SK-N-SH (cell line): ENCODE measurements at regions not wholly inside any gene's neighbourhood (a gene's known extent, or its start where the extent isn't known, plus 50 kb on each side); places are given as distances from the start of the nearest gene placed in this dataset.

Source experiments
- CTCF ChIA-PET: fragments of 300-600, 350-600 bp; formaldehyde crosslinking; extraction: SDS; loops from one replicate; lab custom pipeline; 2021; lab: Yijun Ruan, JAX
- POLR2A ChIA-PET: fragments of 350-600 bp; sonication (Branson Sonifier 250); formaldehyde crosslinking; extraction: SDS; loops from one replicate; lab custom pipeline; 2020; ENCODE audit warnings: antibody characterized with exemption, inconsistent platforms; lab: Yijun Ruan, JAX
- DNase-seq: peaks from one replicate; pipeline ENCODE4 v3.0.0; 2012
- H2AFZ ChIP-seq: fragments of 200-600 bp; sonication (generic); 2 replicates; pipeline ENCODE4 v1.8.1; 2016; ENCODE audit warnings: antibody characterized with exemption, mild to moderate bottlenecking, low read depth
- H3F3A ChIP-seq: fragments of 200-600 bp; sonication (generic); replicated peaks from 2 replicates; pipeline ENCODE3; 2016; ENCODE audit warnings: antibody characterized with exemption, mild to moderate bottlenecking; ENCODE audit not compliant: insufficient read depth
- H3K27ac ChIP-seq, 2 experiments: fragments of 200-500 bp in 1 of 2; fragments of 200-600 bp in 1 of 2; sonication (Bioruptor generic) in 1 of 2; sonication (generic), shearing (Covaris generic) in 1 of 2; 2 replicates each; pipeline versions ENCODE4 v1.5.1 to v1.6.1; 2014 to 2016; ENCODE audit warnings: low read depth in 2 of 2, inconsistent platforms in 1 of 2, low read length in 1 of 2, mild to moderate bottlenecking in 1 of 2, mixed read lengths in 1 of 2
- H3K27me3 ChIP-seq: fragments of 200-600 bp; sonication (generic), shearing (Covaris generic); 2 replicates; pipeline ENCODE4 v1.6.1; 2016; ENCODE audit warnings: mixed run types; ENCODE audit not compliant: insufficient read depth
- H3K36me3 ChIP-seq, 2 experiments: fragments of 200-500 bp in 1 of 2; fragments of 200-600 bp in 1 of 2; sonication (Bioruptor generic) in 1 of 2; sonication (generic) in 1 of 2; replicated peaks in 1 of 2; 2 replicates each; pipeline versions ENCODE3 to v1.5.1; 2014 to 2016; ENCODE audit warnings: low read length in 1 of 2, mild to moderate bottlenecking in 1 of 2; ENCODE audit not compliant: insufficient read depth in 2 of 2, control insufficient read depth in 1 of 2
- H3K4me1 ChIP-seq, 2 experiments: fragments of 200-500 bp in 1 of 2; fragments of 200-600 bp in 1 of 2; sonication (Bioruptor generic) in 1 of 2; sonication (generic), shearing (Covaris generic) in 1 of 2; 2 replicates each; pipeline versions ENCODE4 v1.5.1 to v1.6.1; 2014 to 2016; ENCODE audit warnings: low read depth in 1 of 2, low read length in 1 of 2, mixed run types in 1 of 2; ENCODE audit not compliant: insufficient read depth in 2 of 2, control insufficient read depth in 1 of 2
- H3K4me2 ChIP-seq: fragments of 200-600 bp; sonication (generic), shearing (Covaris generic); 2 replicates; pipeline ENCODE4 v1.6.1; 2017; ENCODE audit warnings: mixed run types
- H3K4me3 ChIP-seq, 2 experiments: fragments of 200-500 bp in 1 of 2; fragments of 200-600 bp in 1 of 2; sonication (Bioruptor generic) in 1 of 2; sonication (generic), shearing (Covaris generic) in 1 of 2; 2 replicates each; pipeline versions ENCODE4 v1.5.1 to v1.8.1; 2014 to 2016; ENCODE audit warnings: low read depth in 2 of 2, inconsistent platforms in 1 of 2, low read length in 1 of 2, mild to moderate bottlenecking in 1 of 2, mixed read lengths in 1 of 2, moderate library complexity in 1 of 2
- H3K79me2 ChIP-seq: fragments of 200-600 bp; sonication (generic); 2 replicates; pipeline ENCODE4 v1.8.1; 2017; ENCODE audit warnings: mild to moderate bottlenecking; ENCODE audit not compliant: insufficient read depth
- H3K9ac ChIP-seq: fragments of 200-600 bp; sonication (generic); 2 replicates; pipeline ENCODE4 v1.6.1; 2017; ENCODE audit warnings: mixed run types
- H3K9me2 ChIP-seq: fragments of 200-600 bp; sonication (generic); 2 replicates; pipeline ENCODE4 v1.6.1; 2017; ENCODE audit warnings: mixed run types
- H3K9me3 ChIP-seq: fragments of 200-600 bp; sonication (generic); 2 replicates; pipeline ENCODE4 v1.6.1; 2017; ENCODE audit warnings: mixed run types, mild to moderate bottlenecking, moderate library complexity
- H4K20me1 ChIP-seq: fragments of 200-600 bp; sonication (generic); 2 replicates; pipeline ENCODE4 v1.6.1; 2017; ENCODE audit warnings: mild to moderate bottlenecking, mixed run types; ENCODE audit not compliant: insufficient read depth
- CHD2 ChIP-seq: fragments of 150-350 bp; IDR thresholded peaks from 2 replicates; pipeline ENCODE4 v1.6.1; 2018; ENCODE audit warnings: low read length; ENCODE audit not compliant: partially characterized antibody
- EP300 ChIP-seq, 2 experiments: IDR thresholded peaks; 2 replicates each; pipeline versions ENCODE4 v1.4.0 to v1.6.1; 2012; ENCODE audit warnings: borderline replicate concordance in 1 of 2, low read depth in 1 of 2, low read length in 1 of 2
- GATA2 ChIP-seq: sonication (generic); formaldehyde crosslinking; IDR thresholded peaks from 2 replicates; pipeline ENCODE4 v1.5.0; 2020; ENCODE audit warnings: mild to moderate bottlenecking, missing genetic modification reagents
- MXI1 ChIP-seq: IDR thresholded peaks from 2 replicates; pipeline ENCODE4 v1.6.1; 2012; ENCODE audit warnings: mild to moderate bottlenecking, low read depth, low read length, improper control_type of control experiment
- TCF12 ChIP-seq: IDR thresholded peaks from 2 replicates; pipeline ENCODE4 v1.4.0; 2012
- USF2 ChIP-seq: fragments of 150-350 bp; IDR thresholded peaks from 2 replicates; pipeline ENCODE4 v1.6.1; 2017; ENCODE audit warnings: antibody characterized with exemption, low read length, low read depth, borderline replicate concordance
- WGBS: methylation state at CpG from one replicate; pipeline ENCODE4 v1.1.6; 2017; ENCODE audit warnings: low lambda C conversion rate; 5-methylcytosine and 5-hydroxymethylcytosine counted together

GRCh38 chr2:30356071-30356470, 91.0 kb upstream of the LCLAT1 start:
- Histone ChIP-seq H3K36me3 (no peaks in the 10 kb centered on the region), H3K27me3 (no peaks in the 10 kb centered on the region), H3K79me2 (no peaks in the 10 kb centered on the region), H3K4me3 (no peak overlapping the region), H3K9me3 (no peaks in the 10 kb centered on the region), H3K4me1 (peaks cover 8 to 10% of the 10 kb centered on the region in 2 experiments; a peak in 2 of 4 replicates), H3F3A (no peaks in the 10 kb centered on the region), H2AFZ (no peak overlapping the region), H3K27ac (no peak overlapping the region), H3K4me2 (no peak overlapping the region), H3K9me2 (no peaks in the 10 kb centered on the region), H3K9ac (no peak overlapping the region), H4K20me1 (no peaks in the 10 kb centered on the region)
- no peak for TF ChIP-seq TCF12
- DNase-seq, result no peak
- WGBS, result 71% methylated on average over 6 of the region's 6 CpGs
- ChIA-PET CTCF (interaction anchor here (1.0 to 1.1 kb wide), 2 partner anchors 30 to 117 kb away, joined by 3 read pairs; no protein-coding TSS in a partner anchor), POLR2A (no interaction called here)

- Histone ChIP-seq H3K9me2 (no peaks in the 10 kb centered on the region), H2AFZ (no peak overlapping the region), H4K20me1 (no peaks in the 10 kb centered on the region), H3F3A (peaks cover 2% of the 10 kb centered on the region), H3K4me1 (peaks cover 10 to 16% of the 10 kb centered on the region in 2 experiments; a peak in 2 of 4 replicates), H3K27ac (no peak overlapping the region), H3K9me3 (no peaks in the 10 kb centered on the region), H3K4me3 (no peak overlapping the region), H3K36me3 (no peaks in the 10 kb centered on the region), H3K4me2 (no peak overlapping the region), H3K9ac (no peak overlapping the region), H3K79me2 (no peaks in the 10 kb centered on the region), H3K27me3 (no peaks in the 10 kb centered on the region)
- CTCF ChIA-PET, result interaction anchor here (1.1 kb wide), 1 partner anchor 29 kb away, joined by 3 read pairs; no protein-coding TSS in a partner anchor
- 36% methylated on average over 6 of the region's 6 CpGs for WGBS
- POLR2A ChIA-PET, result no interaction called here
- no peak for DNase-seq
- no peak for TF ChIP-seq USF2
- no peak for TF ChIP-seq MXI1
- no peak for TF ChIP-seq EP300 (IDR thresholded peaks at IDR 0.05; ENCODE audit: borderline replicate concordance in 1 of 2, low read depth in 1 of 2, low read length in 1 of 2)
- TF ChIP-seq GATA2 (CRISPR knock-in tag), result no peak
Measured at GRCh38 chr2:30356776-30357175, 90.3 kb upstream of the LCLAT1 start.

GRCh38 chr2:30358351-30358750, 88.7 kb upstream of the LCLAT1 start:
- H2AFZ ChIP-seq, result no peak overlapping the region
- H3K27me3 ChIP-seq, result no peaks in the 10 kb centered on the region
- no peaks in the 10 kb centered on the region for H3K9me3 ChIP-seq
- no peak for DNase-seq
- H3K79me2 ChIP-seq, result no peaks in the 10 kb centered on the region
- no peak overlapping the region for H3K4me2 ChIP-seq
- WGBS, result 48% methylated on average over 5 of the region's 5 CpGs
- CTCF ChIA-PET, result interaction anchor here (1.5 kb wide), 1 partner anchor 353 kb away, joined by 3 read pairs; no protein-coding TSS in a partner anchor
- no peaks in the 10 kb centered on the region for H3K36me3 ChIP-seq
- no peak overlapping the region for H3K27ac ChIP-seq
- H4K20me1 ChIP-seq, result no peaks in the 10 kb centered on the region
- no peak overlapping the region for H3K9ac ChIP-seq
- no peak for TF ChIP-seq EP300 (IDR thresholded peaks at IDR 0.05; ENCODE audit: borderline replicate concordance in 1 of 2, low read depth in 1 of 2, low read length in 1 of 2)
- TF ChIP-seq CHD2, result no peak
- POLR2A ChIA-PET, result no interaction called here
- no peaks in the 10 kb centered on the region for H3K9me2 ChIP-seq
- peaks cover 16% of the 10 kb centered on the region for H3F3A ChIP-seq
- peaks cover 10 to 29% of the 10 kb centered on the region in 2 experiments; a peak in 2 of 4 replicates for H3K4me1 ChIP-seq
- no peak overlapping the region for H3K4me3 ChIP-seq
